CD4-positive, alpha-beta T cell treated with Interferon alpha-2 for 1 hour (primary cell): ENCODE measurements at regions not wholly inside any gene's neighbourhood (a gene's known extent, or its start where the extent isn't known, plus 50 kb on each side); places are given as distances from the start of the nearest gene placed in this dataset.
"Not testable (repeated sequence)": the region's sequence is repeated elsewhere in the genome, so short reads cannot be mapped to it uniquely, and the experiment has no call there.

ENCODE experiments used
- DNase-seq, 2 donors: peaks; one replicate each; pipeline ENCODE4 v3.0.0-alpha.2; 2020 to 2022

GRCh38 chr9:66837242-66837937 is 63.1 kb upstream of the ZNF658 start:
- not testable (repeated sequence) for DNase-seq
